ENCODE measurements at regions not wholly inside any gene's neighbourhood (a gene's known extent, or its start where the extent isn't known, plus 50 kb on each side); places are given as distances from the start of the nearest gene placed in this dataset.

DNA sequence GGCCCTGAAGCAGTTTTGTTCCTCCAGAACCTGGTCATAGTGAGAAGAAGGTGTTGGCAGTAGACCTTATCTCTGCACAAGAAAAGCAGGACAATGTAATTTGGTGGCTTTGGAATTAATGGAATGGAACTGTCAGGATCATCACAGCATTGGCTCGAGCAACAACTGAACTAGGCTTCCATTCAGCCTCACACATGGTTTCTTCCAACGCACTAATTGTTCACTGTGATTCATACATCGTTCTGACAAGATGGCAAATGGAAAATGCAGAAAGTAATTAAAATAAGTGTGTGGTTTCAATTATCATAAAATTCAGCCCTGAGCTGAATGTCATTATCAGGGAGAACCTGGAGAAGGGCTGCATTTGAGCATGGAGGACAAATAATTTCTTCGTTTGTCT is 80.6 kb downstream of the MFSD1 start:
- intact Hi-C loops (cut with DNase I; ENCODE audit: low total_unique reads): no loop called here
- Histone ChIP-seq H3K27ac (no peak overlapping the region), H3K36me3 (no peaks in the 10 kb centered on the region), H3K4me3 (no peak overlapping the region), H3K9me3 (peaks cover 0 to 27% (median 13%) of the 10 kb centered on the region in 8 donors), H3K4me1 (no peaks in the 10 kb centered on the region), H3K27me3 (replicated peaks in 1 of 7) (no peaks in the 10 kb centered on the region)
- TF ChIP-seq POLR2AphosphoS5 (IDR thresholded peaks at IDR 0.05): no peak
- TF ChIP-seq, protein P1, sequence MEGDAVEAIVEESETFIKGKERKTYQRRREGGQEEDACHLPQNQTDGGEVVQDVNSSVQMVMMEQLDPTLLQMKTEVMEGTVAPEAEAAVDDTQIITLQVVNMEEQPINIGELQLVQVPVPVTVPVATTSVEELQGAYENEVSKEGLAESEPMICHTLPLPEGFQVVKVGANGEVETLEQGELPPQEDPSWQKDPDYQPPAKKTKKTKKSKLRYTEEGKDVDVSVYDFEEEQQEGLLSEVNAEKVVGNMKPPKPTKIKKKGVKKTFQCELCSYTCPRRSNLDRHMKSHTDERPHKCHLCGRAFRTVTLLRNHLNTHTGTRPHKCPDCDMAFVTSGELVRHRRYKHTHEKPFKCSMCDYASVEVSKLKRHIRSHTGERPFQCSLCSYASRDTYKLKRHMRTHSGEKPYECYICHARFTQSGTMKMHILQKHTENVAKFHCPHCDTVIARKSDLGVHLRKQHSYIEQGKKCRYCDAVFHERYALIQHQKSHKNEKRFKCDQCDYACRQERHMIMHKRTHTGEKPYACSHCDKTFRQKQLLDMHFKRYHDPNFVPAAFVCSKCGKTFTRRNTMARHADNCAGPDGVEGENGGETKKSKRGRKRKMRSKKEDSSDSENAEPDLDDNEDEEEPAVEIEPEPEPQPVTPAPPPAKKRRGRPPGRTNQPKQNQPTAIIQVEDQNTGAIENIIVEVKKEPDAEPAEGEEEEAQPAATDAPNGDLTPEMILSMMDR (IDR thresholded peaks at IDR 0.05 in 8 of 11, conservative IDR thresholded peaks at IDR 0.05 in 3 of 11): no peak
- TF ChIP-seq POLR2A (IDR thresholded peaks at IDR 0.05): no peak
- DNase-seq: no peak
- WGBS, 5 donors: 81 to 89% (median 84%) methylated on average over 4 of the region's 4 CpGs

DNA sequence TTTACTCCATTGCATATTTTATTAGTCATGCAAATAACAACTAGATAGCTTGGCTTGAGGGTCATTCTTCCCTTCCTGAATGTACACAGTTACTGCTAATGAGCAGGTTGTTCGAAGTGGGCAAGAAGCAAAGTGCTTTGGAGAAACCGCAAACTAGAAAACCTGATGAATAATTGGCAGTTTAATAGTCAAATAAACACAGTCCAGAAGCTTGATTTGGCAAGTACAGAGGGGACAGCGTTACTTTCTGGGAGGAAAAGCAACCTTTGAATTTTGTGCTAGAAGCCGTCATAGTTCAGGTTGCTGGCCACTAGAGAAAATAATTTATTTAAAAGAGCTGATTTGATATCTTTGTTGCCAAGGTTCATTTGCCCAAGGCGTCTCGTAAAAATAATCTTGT is 94.9 kb downstream of the MFSD1 start:
- H3K27ac ChIP-seq: no peak overlapping the region
- H3K27me3 ChIP-seq (replicated peaks in 1 of 7): peaks cover 0 to 3% (median 0%) of the 10 kb centered on the region in 7 donors
- intact Hi-C loops (cut with DNase I; ENCODE audit: low total_unique reads): no loop called here
- TF ChIP-seq, protein P1 (IDR thresholded peaks at IDR 0.05 in 8 of 11, conservative IDR thresholded peaks at IDR 0.05 in 3 of 11): no peak
- TF ChIP-seq POLR2A (IDR thresholded peaks at IDR 0.05) (no peak), POLR2AphosphoS5 (IDR thresholded peaks at IDR 0.05) (no peak)
- WGBS, 5 donors: 73 to 92% (median 90%) methylated on average over 6 of the region's 6 CpGs
- no peak for DNase-seq
- no peaks in the 10 kb centered on the region for H3K9me3 ChIP-seq
- H3K4me3 ChIP-seq: no peak overlapping the region
- H3K4me1 ChIP-seq: no peaks in the 10 kb centered on the region
- no peaks in the 10 kb centered on the region for H3K36me3 ChIP-seq

DNA sequence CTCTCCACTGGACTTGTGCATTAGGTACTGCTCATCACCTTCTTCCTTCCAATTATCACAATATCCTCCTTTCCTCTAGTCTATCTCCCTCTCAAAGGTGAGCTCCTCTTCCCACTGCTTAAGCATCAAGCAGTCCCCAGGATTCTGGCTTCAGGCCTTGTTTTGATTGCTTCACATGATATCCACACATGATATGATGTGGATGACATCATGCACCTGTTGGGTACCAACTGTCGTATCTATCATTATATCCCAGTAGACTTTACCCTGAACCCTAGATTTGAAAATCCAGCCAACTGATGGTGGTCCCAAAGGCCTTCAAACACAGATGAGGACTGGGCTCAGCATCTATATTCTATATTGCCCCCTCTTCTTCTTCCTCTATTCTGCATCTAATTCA is 104.9 kb downstream of the MFSD1 start:
- no peaks in the 10 kb centered on the region for H3K27me3 ChIP-seq (replicated peaks in 1 of 7)
- WGBS, 5 donors: 92 to 97% (median 97%) methylated on average over 1 of the region's 1 CpG
- no peaks in the 10 kb centered on the region for H3K4me1 ChIP-seq
- no peak overlapping the region for H3K4me3 ChIP-seq
- no peaks in the 10 kb centered on the region for H3K36me3 ChIP-seq
- DNase-seq: no peak
- intact Hi-C loops (cut with DNase I; ENCODE audit: low total_unique reads): no loop called here
- TF ChIP-seq, protein P1 (IDR thresholded peaks at IDR 0.05 in 8 of 11, conservative IDR thresholded peaks at IDR 0.05 in 3 of 11): no peak
- TF ChIP-seq POLR2AphosphoS5 (IDR thresholded peaks at IDR 0.05) (no peak), POLR2A (IDR thresholded peaks at IDR 0.05) (no peak)
- H3K27ac ChIP-seq: no peak overlapping the region
- H3K9me3 ChIP-seq: no peaks in the 10 kb centered on the region

DNA sequence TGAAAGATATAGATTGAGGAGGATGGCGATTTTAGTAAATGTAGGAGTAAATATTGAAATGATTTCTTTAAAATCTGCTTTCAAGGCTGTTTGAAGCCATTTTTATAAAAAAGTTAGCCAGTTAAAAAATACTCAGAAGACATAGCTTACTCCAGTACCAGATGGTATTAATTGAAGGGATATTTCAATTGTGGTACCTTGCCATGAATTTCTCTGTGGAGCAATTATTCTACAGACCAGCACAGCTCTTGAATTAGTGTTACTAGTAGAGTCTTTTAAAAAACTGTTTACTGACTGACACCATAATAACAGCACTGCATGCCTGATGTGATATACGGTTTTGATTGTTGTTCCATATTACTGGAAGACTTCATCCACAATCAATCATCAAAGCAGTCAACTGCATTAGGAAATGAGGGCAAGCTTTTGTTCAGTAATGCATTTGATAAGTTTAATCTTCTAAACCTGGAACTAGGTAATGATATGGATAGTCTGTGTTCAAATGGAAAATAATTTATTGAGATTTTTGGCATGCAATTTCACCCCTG is 106.4 kb downstream of the MFSD1 start:
- Histone ChIP-seq H3K4me1 (no peaks in the 10 kb centered on the region), H3K4me3 (no peak overlapping the region), H3K9me3 (no peaks in the 10 kb centered on the region), H3K36me3 (no peaks in the 10 kb centered on the region), H3K27me3 (replicated peaks in 1 of 7) (no peaks in the 10 kb centered on the region), H3K27ac (no peak overlapping the region)
- whole genome bisulfite sequencing, 5 donors: 74 to 81% (median 75%) methylated on average over 2 of the region's 2 CpGs
- intact Hi-C loops (cut with DNase I; ENCODE audit: low total_unique reads): no loop called here
- TF ChIP-seq POLR2AphosphoS5 (IDR thresholded peaks at IDR 0.05) (no peak), POLR2A (IDR thresholded peaks at IDR 0.05) (no peak)
- TF ChIP-seq, protein P1 (IDR thresholded peaks at IDR 0.05 in 8 of 11, conservative IDR thresholded peaks at IDR 0.05 in 3 of 11): no peak
- DNase-seq: no peak

Measured in spleen (tissue), 11 donors.